Astrocyte of the cerebellum (primary cell): ENCODE measurements at regions not wholly inside any gene's neighbourhood (a gene's known extent, or its start where the extent isn't known, plus 50 kb on each side); places are given as distances from the start of the nearest gene placed in this dataset.

ENCODE experiments used
- DNase-seq: peaks from one replicate; pipeline ENCODE4 v3.0.0-alpha.2; 2011; ENCODE audit warnings: low read depth
- H3K4me3 ChIP-seq: 2 replicates; pipeline ENCODE4 v1.5.1; 2011; ENCODE audit warnings: mild to moderate bottlenecking, low read depth, low read length, moderate library complexity
- CTCF ChIP-seq: IDR thresholded peaks from 2 replicates; pipeline ENCODE4 v1.5.1; 2012; ENCODE audit warnings: low read length, low read depth, moderate library complexity, mild to moderate bottlenecking; ENCODE audit errors: missing control alignments
- in situ Hi-C: cut with HindIII; loops from 2 replicates; pipeline ENCODE4 v1.10.0; 2017; ENCODE audit warnings: low sequenced_read_pairs

GRCh38 chr6:130524552-130524951 is 158.7 kb downstream of the TMEM200A start:
- no peak for TF ChIP-seq CTCF
- H3K4me3 ChIP-seq, result no peak overlapping the region
- no peak for DNase-seq
- in situ Hi-C loops, result no loop called here

- no peak for DNase-seq
- no peak overlapping the region for H3K4me3 ChIP-seq
- in situ Hi-C loops, result no loop called here
- TF ChIP-seq CTCF, result no peak
Measured at GRCh38 chr6:130525408-130525807, 159.6 kb downstream of the TMEM200A start.

- TF ChIP-seq CTCF, result no peak
- in situ Hi-C loops, result no loop called here
- H3K4me3 ChIP-seq, result no peak overlapping the region
- DNase-seq, result no peak
Measured at GRCh38 chr6:130526466-130526865, 160.6 kb downstream of the TMEM200A start.

- TF ChIP-seq CTCF, result no peak
- H3K4me3 ChIP-seq, result no peak overlapping the region
- no peak for DNase-seq
- in situ Hi-C loops, result no loop called here
Measured at GRCh38 chr6:130527173-130527572, 161.4 kb downstream of the TMEM200A start.

GRCh38 chr6:130529569-130530149 is 163.8 kb downstream of the TMEM200A start:
- no peak for TF ChIP-seq CTCF
- H3K4me3 ChIP-seq, result no peak overlapping the region
- in situ Hi-C loops, result no loop called here
- DNase-seq, result no peak

- no peak for DNase-seq
- in situ Hi-C loops, result no loop called here
- no peak for TF ChIP-seq CTCF
- no peak overlapping the region for H3K4me3 ChIP-seq
Measured at GRCh38 chr6:130534627-130535026, 168.8 kb downstream of the TMEM200A start.
